Tibial artery (tissue), 4 donors: ENCODE measurements at regions not wholly inside any gene's neighbourhood (a gene's known extent, or its start where the extent isn't known, plus 50 kb on each side); places are given as distances from the start of the nearest gene placed in this dataset.

ENCODE experiments used
- DNase-seq, 2 donors: peaks; one replicate each; pipeline ENCODE4 v3.0.0-alpha.2; 2019
- H3K27ac ChIP-seq, 2 donors: fragments of 200-600 bp; sonication (generic) in 1 of 2; 1 replicate in 1 of 2; 2 replicates in 1 of 2; pipeline ENCODE4 v1.5.1; 2018 to 2019; ENCODE audit warnings: mild to moderate bottlenecking in 1 of 2
- H3K27me3 ChIP-seq, 2 donors: fragments of 200-600 bp; sonication (generic) in 1 of 2; one replicate each; pipeline versions ENCODE4 v1.5.1 to v1.6.0; 2016 to 2019
- H3K36me3 ChIP-seq, 3 donors: fragments of 200-600 bp; sonication (generic) in 2 of 3; one replicate each; pipeline ENCODE4 v1.5.1; 2016 to 2019; ENCODE audit warnings: mild to moderate bottlenecking in 2 of 3
- H3K4me1 ChIP-seq, 4 donors: fragments of 200-600 bp; sonication (generic) in 2 of 4; 1 replicate in 3 of 4; 2 replicates in 1 of 4; pipeline ENCODE4 v1.5.1; 2016 to 2019
- H3K4me3 ChIP-seq, 2 donors: fragments of 200-600 bp; sonication (generic) in 1 of 2; 1 replicate in 1 of 2; 2 replicates in 1 of 2; pipeline ENCODE4 v1.5.1; 2018 to 2019; ENCODE audit warnings: mild to moderate bottlenecking in 2 of 2
- H3K9me3 ChIP-seq, 3 donors: fragments of 200-600 bp; sonication (generic) in 1 of 3; one replicate each; pipeline ENCODE4 v1.5.1; 2016 to 2019
- CTCF ChIP-seq, 2 experiments: fragments of 200-600 bp in 1 of 2; fragments of 450-650 bp in 1 of 2; IDR thresholded peaks; one replicate each; pipeline ENCODE4 v1.5.1; 2017 to 2019; ENCODE audit warnings: antibody characterized with exemption in 2 of 2, mild to moderate bottlenecking in 1 of 2, moderate library complexity in 1 of 2
- intact Hi-C: fragments of 100-400 bp; cut with DNase I; formaldehyde crosslinking; loops from one replicate; pipeline ENCODE4 v1.15.0; 2023; ENCODE audit warnings: low total_unique reads

- H3K4me3 ChIP-seq: no peak overlapping the region
- no peaks in the 10 kb centered on the region for H3K36me3 ChIP-seq
- intact Hi-C loops: no loop called here
- no peak overlapping the region for H3K27ac ChIP-seq
- no peaks in the 10 kb centered on the region for H3K27me3 ChIP-seq
- no peak for DNase-seq
- H3K4me1 ChIP-seq: no peaks in the 10 kb centered on the region
- H3K9me3 ChIP-seq: no peaks in the 10 kb centered on the region
- TF ChIP-seq CTCF (IDR thresholded peaks at IDR 0.05): no peak
Measured at GRCh38 chr3:147669077-147669476, 259.9 kb downstream of the ZIC1 start.

- H3K36me3 ChIP-seq: no peaks in the 10 kb centered on the region
- H3K4me3 ChIP-seq: no peak overlapping the region
- no peak for TF ChIP-seq CTCF (IDR thresholded peaks at IDR 0.05)
- H3K9me3 ChIP-seq: no peaks in the 10 kb centered on the region
- intact Hi-C loops: no loop called here
- no peak overlapping the region for H3K27ac ChIP-seq
- no peaks in the 10 kb centered on the region for H3K27me3 ChIP-seq
- no peaks in the 10 kb centered on the region for H3K4me1 ChIP-seq
- DNase-seq: no peak
Measured at GRCh38 chr3:147672035-147672434, 262.9 kb downstream of the ZIC1 start.

- DNase-seq: no peak
- no peaks in the 10 kb centered on the region for H3K36me3 ChIP-seq
- H3K4me1 ChIP-seq: no peaks in the 10 kb centered on the region
- H3K9me3 ChIP-seq: no peaks in the 10 kb centered on the region
- no peak overlapping the region for H3K4me3 ChIP-seq
- TF ChIP-seq CTCF (IDR thresholded peaks at IDR 0.05): no peak
- intact Hi-C loops: no loop called here
- H3K27ac ChIP-seq: no peak overlapping the region
- H3K27me3 ChIP-seq: no peaks in the 10 kb centered on the region
Measured at GRCh38 chr3:147672436-147672835, 263.3 kb downstream of the ZIC1 start.

GRCh38 chr3:147675761-147676160 lies 266.6 kb downstream of the ZIC1 start:
- intact Hi-C loops: no loop called here
- no peak overlapping the region for H3K4me3 ChIP-seq
- no peak for DNase-seq
- no peaks in the 10 kb centered on the region for H3K27me3 ChIP-seq
- TF ChIP-seq CTCF (IDR thresholded peaks at IDR 0.05): no peak
- no peaks in the 10 kb centered on the region for H3K36me3 ChIP-seq
- no peak overlapping the region for H3K27ac ChIP-seq
- no peaks in the 10 kb centered on the region for H3K4me1 ChIP-seq
- no peaks in the 10 kb centered on the region for H3K9me3 ChIP-seq

- intact Hi-C loops: no loop called here
- TF ChIP-seq CTCF (IDR thresholded peaks at IDR 0.05): no peak
- H3K27ac ChIP-seq: no peak overlapping the region
- no peak for DNase-seq
- no peaks in the 10 kb centered on the region for H3K27me3 ChIP-seq
- no peaks in the 10 kb centered on the region for H3K4me1 ChIP-seq
- no peak overlapping the region for H3K4me3 ChIP-seq
- H3K9me3 ChIP-seq: no peaks in the 10 kb centered on the region
- no peaks in the 10 kb centered on the region for H3K36me3 ChIP-seq
Measured at GRCh38 chr3:147680837-147681483, 271.8 kb downstream of the ZIC1 start.

- H3K9me3 ChIP-seq: no peaks in the 10 kb centered on the region
- no peaks in the 10 kb centered on the region for H3K27me3 ChIP-seq
- intact Hi-C loops: no loop called here
- H3K27ac ChIP-seq: no peak overlapping the region
- H3K36me3 ChIP-seq: no peaks in the 10 kb centered on the region
- no peak for DNase-seq
- no peaks in the 10 kb centered on the region for H3K4me1 ChIP-seq
- no peak overlapping the region for H3K4me3 ChIP-seq
- no peak for TF ChIP-seq CTCF (IDR thresholded peaks at IDR 0.05)
Measured at GRCh38 chr3:147688868-147689267, 279.7 kb downstream of the ZIC1 start.
